Natural killer cell (primary cell): ENCODE measurements at regions not wholly inside any gene's neighbourhood (a gene's known extent, or its start where the extent isn't known, plus 50 kb on each side); places are given as distances from the start of the nearest gene placed in this dataset.

Experiments
- ATAC-seq, 3 donors: fragments of 150-1000 bp in 2 of 3; fragments of 200-7000 bp in 1 of 3; cut with Tn5 transposase; 1 replicate in 1 of 3; 2 replicates in 2 of 3; pipeline ENCODE4 v1.10.0; 2021; ENCODE audit warnings: mild to moderate bottlenecking in 2 of 3, moderate library complexity in 2 of 3
- DNase-seq, 2 donors: peaks; one replicate each; pipeline versions ENCODE4 v3.0.0 to v3.0.0-alpha.2; 2013 to 2021; ENCODE audit warnings: mixed read lengths in 1 of 2
- H3K27ac ChIP-seq: one replicate; pipeline ENCODE4 v1.5.1; 2013; ENCODE audit warnings: mild to moderate bottlenecking, low read length
- H3K27me3 ChIP-seq: one replicate; pipeline ENCODE4 v1.6.1; 2013; ENCODE audit warnings: low read length; ENCODE audit not compliant: control insufficient read depth, insufficient read depth
- H3K36me3 ChIP-seq: one replicate; pipeline ENCODE4 v1.6.1; 2013; ENCODE audit warnings: low read length; ENCODE audit not compliant: control insufficient read depth, insufficient read depth
- H3K4me1 ChIP-seq: one replicate; pipeline ENCODE4 v1.6.1; 2013; ENCODE audit warnings: low read length; ENCODE audit not compliant: control insufficient read depth, insufficient read depth
- H3K4me3 ChIP-seq: one replicate; pipeline ENCODE4 v1.5.1; 2013; ENCODE audit warnings: low read length
- H3K9me3 ChIP-seq: one replicate; pipeline ENCODE4 v1.6.1; 2013; ENCODE audit warnings: low read length; ENCODE audit not compliant: control insufficient read depth, insufficient read depth
- H3K27ac Mint-ChIP-seq, 2 donors: one replicate each; pipeline ENCODE4 v1.8.0; 2022; ENCODE audit warnings: mild to moderate bottlenecking in 2 of 2, mixed read lengths in 2 of 2, moderate library complexity in 1 of 2
- H3K27me3 Mint-ChIP-seq, 2 donors: one replicate each; pipeline ENCODE4 v1.8.0; 2022; ENCODE audit warnings: low read depth in 2 of 2, mixed read lengths in 2 of 2
- H3K36me3 Mint-ChIP-seq: one replicate; pipeline ENCODE4 v1.8.0; 2022; ENCODE audit warnings: mixed read lengths
- H3K4me1 Mint-ChIP-seq, 2 donors: one replicate each; pipeline ENCODE4 v1.8.0; 2022; ENCODE audit warnings: mixed read lengths in 2 of 2
- H3K4me3 Mint-ChIP-seq: one replicate; pipeline ENCODE4 v1.8.0; 2022; ENCODE audit warnings: mild to moderate bottlenecking, moderate library complexity, mixed read lengths
- H3K9me3 Mint-ChIP-seq, 2 donors: one replicate each; pipeline ENCODE4 v1.8.0; 2022; ENCODE audit warnings: mixed read lengths in 2 of 2
- WGBS: methylation state at CpG from one replicate; pipeline ENCODE4 v1.1.7; 2013; ENCODE audit warnings: missing lambda C conversion rate; ENCODE audit not compliant: insufficient coverage; 5-methylcytosine and 5-hydroxymethylcytosine counted together
- intact Hi-C: fragments of 100-400 bp; cut with micrococcal nuclease; formaldehyde crosslinking; loops from one replicate; pipeline ENCODE4 v1.14.2; 2022
- TF ChIP-seq, protein P1 (sequence below): fragments of 200-600 bp; IDR thresholded peaks from one replicate; pipeline ENCODE4 v1.8.0; 2022; ENCODE audit warnings: antibody characterized with exemption

DNA sequence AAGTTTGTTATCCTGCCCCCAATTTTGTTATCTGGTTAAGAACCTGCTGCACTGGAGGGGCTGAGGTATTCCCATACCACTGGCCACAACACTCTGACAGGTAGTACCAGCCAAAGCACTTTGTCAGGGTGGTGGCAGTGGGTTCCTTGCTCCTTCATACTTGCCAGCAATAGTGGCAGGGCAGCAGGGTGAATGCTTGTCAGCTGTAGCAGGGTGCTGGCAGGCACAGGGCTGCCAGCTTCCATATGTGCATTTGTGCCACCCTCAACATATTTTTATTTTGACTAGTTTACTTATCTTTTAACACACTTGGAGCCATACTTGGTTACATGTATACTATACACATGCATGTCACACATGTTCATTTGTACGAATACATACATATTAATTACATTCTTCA is 294.0 kb upstream of the VWC2 start:
- Histone ChIP-seq H3K9me3 (no peaks in the 10 kb centered on the region), H3K27me3 (no peaks in the 10 kb centered on the region), H3K27ac (no peak overlapping the region), H3K4me1 (no peaks in the 10 kb centered on the region), H3K4me3 (no peak overlapping the region), H3K36me3 (no peaks in the 10 kb centered on the region)
- WGBS, result 86% methylated on average over 1 of the region's 1 CpG
- no peak for DNase-seq
- intact Hi-C loops, result no loop called here
- Mint-ChIP-seq H3K4me3 (no peak overlapping the region), H3K4me1 (no peaks in the 10 kb centered on the region), H3K27ac (no peak overlapping the region), H3K36me3 (no peaks in the 10 kb centered on the region), H3K27me3 (no peaks in the 10 kb centered on the region), H3K9me3 (peaks cover 13 to 20% of the 10 kb centered on the region in 2 donors)
- TF ChIP-seq, protein P1, sequence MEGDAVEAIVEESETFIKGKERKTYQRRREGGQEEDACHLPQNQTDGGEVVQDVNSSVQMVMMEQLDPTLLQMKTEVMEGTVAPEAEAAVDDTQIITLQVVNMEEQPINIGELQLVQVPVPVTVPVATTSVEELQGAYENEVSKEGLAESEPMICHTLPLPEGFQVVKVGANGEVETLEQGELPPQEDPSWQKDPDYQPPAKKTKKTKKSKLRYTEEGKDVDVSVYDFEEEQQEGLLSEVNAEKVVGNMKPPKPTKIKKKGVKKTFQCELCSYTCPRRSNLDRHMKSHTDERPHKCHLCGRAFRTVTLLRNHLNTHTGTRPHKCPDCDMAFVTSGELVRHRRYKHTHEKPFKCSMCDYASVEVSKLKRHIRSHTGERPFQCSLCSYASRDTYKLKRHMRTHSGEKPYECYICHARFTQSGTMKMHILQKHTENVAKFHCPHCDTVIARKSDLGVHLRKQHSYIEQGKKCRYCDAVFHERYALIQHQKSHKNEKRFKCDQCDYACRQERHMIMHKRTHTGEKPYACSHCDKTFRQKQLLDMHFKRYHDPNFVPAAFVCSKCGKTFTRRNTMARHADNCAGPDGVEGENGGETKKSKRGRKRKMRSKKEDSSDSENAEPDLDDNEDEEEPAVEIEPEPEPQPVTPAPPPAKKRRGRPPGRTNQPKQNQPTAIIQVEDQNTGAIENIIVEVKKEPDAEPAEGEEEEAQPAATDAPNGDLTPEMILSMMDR, result no peak
- ATAC-seq, result no peak

DNA sequence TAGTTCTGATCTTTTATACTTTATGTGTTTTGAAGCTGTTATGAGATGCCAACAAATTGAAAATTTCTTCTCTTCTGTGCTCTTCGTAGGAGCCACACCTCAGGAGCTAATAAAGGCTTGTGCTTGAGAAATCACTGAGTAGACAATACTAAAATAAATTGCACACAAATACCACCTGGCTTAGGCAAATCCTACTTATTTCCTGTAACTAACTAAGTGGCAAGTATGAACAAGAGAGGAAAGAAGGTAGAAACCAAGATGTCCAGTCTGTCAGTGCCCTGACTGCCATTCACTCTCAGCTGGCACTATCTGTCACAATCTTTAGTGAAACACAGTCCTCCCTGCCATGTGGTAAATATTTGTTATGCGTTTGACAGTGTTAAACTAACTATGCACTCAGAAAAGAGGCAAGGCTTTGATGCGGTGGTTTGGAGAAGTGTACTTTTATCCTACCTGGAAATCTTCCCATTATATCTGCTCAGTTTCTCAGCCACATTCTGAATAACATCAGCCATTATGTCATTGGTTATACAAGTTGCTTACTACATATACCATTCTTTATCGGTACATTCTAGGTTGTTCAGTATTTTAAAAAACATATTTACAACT is 293.4 kb upstream of the VWC2 start:
- H3K9me3 ChIP-seq, result no peaks in the 10 kb centered on the region
- no peak overlapping the region for H3K4me3 Mint-ChIP-seq
- H3K27ac Mint-ChIP-seq, result no peak overlapping the region
- peaks cover 12 to 18% of the 10 kb centered on the region in 2 donors for H3K9me3 Mint-ChIP-seq
- H3K36me3 ChIP-seq, result no peaks in the 10 kb centered on the region
- no peaks in the 10 kb centered on the region for H3K27me3 Mint-ChIP-seq
- H3K4me3 ChIP-seq, result no peak overlapping the region
- DNase-seq (no peak), ATAC-seq (no peak)
- intact Hi-C loops, result no loop called here
- 61% methylated on average over 2 of the region's 4 CpGs for WGBS
- TF ChIP-seq, protein P1, result no peak
- H3K4me1 ChIP-seq, result no peaks in the 10 kb centered on the region
- no peak overlapping the region for H3K27ac ChIP-seq
- H3K4me1 Mint-ChIP-seq, result no peaks in the 10 kb centered on the region
- H3K27me3 ChIP-seq, result no peaks in the 10 kb centered on the region
- no peaks in the 10 kb centered on the region for H3K36me3 Mint-ChIP-seq

DNA sequence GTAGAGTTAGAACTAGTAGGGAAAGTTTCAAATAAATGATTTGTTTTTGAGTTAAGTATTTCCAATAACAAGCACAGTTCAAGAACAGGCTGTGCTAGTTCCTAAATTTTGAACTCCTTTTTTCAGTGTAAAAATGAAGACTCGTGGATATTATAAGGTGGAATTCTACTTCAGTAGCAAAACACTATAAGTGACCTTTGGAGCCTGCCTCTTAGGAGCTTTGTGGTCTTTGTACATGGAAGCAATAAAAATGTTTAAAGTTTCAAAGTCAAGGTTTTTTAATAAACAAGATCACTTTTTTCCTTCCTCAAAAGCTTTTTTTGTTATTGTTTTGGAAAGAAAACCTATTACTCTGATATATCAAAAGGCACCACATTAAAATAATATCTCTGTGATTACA is 292.4 kb upstream of the VWC2 start:
- DNase-seq, result no peak
- H3K36me3 Mint-ChIP-seq, result no peaks in the 10 kb centered on the region
- H3K9me3 ChIP-seq, result no peaks in the 10 kb centered on the region
- intact Hi-C loops, result no loop called here
- ATAC-seq, result no peak
- H3K27ac Mint-ChIP-seq, result no peak overlapping the region
- no peak overlapping the region for H3K4me3 Mint-ChIP-seq
- H3K9me3 Mint-ChIP-seq, result peaks cover 12 to 16% of the 10 kb centered on the region in 2 donors
- no peaks in the 10 kb centered on the region for H3K4me1 Mint-ChIP-seq
- no peak overlapping the region for H3K27ac ChIP-seq
- H3K4me3 ChIP-seq, result no peak overlapping the region
- H3K27me3 ChIP-seq, result no peaks in the 10 kb centered on the region
- no peaks in the 10 kb centered on the region for H3K36me3 ChIP-seq
- WGBS, result 57% methylated on average over 1 of the region's 1 CpG
- TF ChIP-seq, protein P1, result no peak
- H3K4me1 ChIP-seq, result no peaks in the 10 kb centered on the region
- no peaks in the 10 kb centered on the region for H3K27me3 Mint-ChIP-seq

DNA sequence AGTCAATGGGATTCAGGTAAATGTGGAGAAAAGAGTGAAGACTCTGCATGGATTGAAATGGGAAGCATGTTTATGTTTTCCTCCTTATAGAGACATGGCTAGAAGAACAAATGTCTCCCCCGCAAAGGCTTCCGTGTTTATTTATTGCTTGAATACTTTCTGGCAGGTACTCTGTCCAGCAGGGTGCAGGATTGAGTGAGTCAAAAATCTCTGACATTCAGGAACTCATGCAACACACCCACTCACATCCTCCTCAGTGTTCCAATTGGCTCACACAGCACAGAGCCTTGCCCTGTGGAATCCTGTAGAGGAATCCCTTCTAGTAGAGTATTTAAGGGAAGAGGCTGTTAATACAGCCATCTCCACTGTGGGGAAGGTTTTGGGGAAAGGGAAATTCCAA is 290.3 kb upstream of the VWC2 start:
- peaks cover 2 to 9% of the 10 kb centered on the region in 2 donors for H3K9me3 Mint-ChIP-seq
- no peaks in the 10 kb centered on the region for H3K9me3 ChIP-seq
- no peaks in the 10 kb centered on the region for H3K27me3 Mint-ChIP-seq
- H3K4me1 Mint-ChIP-seq, result no peaks in the 10 kb centered on the region
- H3K36me3 Mint-ChIP-seq, result no peaks in the 10 kb centered on the region
- H3K4me1 ChIP-seq, result no peaks in the 10 kb centered on the region
- WGBS, result 55% methylated on average over 2 of the region's 2 CpGs
- ATAC-seq, result no peak
- no peaks in the 10 kb centered on the region for H3K36me3 ChIP-seq
- H3K27ac ChIP-seq, result no peak overlapping the region
- no peak overlapping the region for H3K4me3 Mint-ChIP-seq
- intact Hi-C loops, result no loop called here
- TF ChIP-seq, protein P1, result no peak
- H3K27me3 ChIP-seq, result no peaks in the 10 kb centered on the region
- no peak overlapping the region for H3K4me3 ChIP-seq
- no peak overlapping the region for H3K27ac Mint-ChIP-seq
- no peak for DNase-seq
